Activated T-cell treated with anti-CD3 and anti-CD28 coated beads, Interleukin-2, amount 50 U/mL, for 4 hours (primary cell): ENCODE measurements at regions not wholly inside any gene's neighbourhood (a gene's known extent, or its start where the extent isn't known, plus 50 kb on each side); places are given as distances from the start of the nearest gene placed in this dataset.

Source experiments
- ATAC-seq, 2 donors: fragments of 200-7000 bp; cut with Tn5 transposase; one replicate each; pipeline ENCODE4 v1.10.0; 2021
- DNase-seq: peaks from one replicate; pipeline ENCODE4 v3.0.0-alpha.2; 2020
- H3K27me3 Mint-ChIP-seq: one replicate; pipeline ENCODE4 v1.8.0; 2021; ENCODE audit warnings: low read depth, mixed read lengths
- H3K36me3 Mint-ChIP-seq: one replicate; pipeline ENCODE4 v1.8.0; 2022; ENCODE audit warnings: mixed read lengths; ENCODE audit not compliant: insufficient read depth
- H3K4me1 Mint-ChIP-seq: one replicate; pipeline ENCODE4 v1.8.0; 2021; ENCODE audit warnings: low read depth, mixed read lengths
- H3K4me3 Mint-ChIP-seq: one replicate; pipeline ENCODE4 v1.8.0; 2021; ENCODE audit warnings: mild to moderate bottlenecking, moderate library complexity, mixed read lengths
- H3K9me3 Mint-ChIP-seq: one replicate; pipeline ENCODE4 v1.8.0; 2021; ENCODE audit warnings: mixed read lengths

GRCh38 chr4:33255094-33255493, 2534.9 kb downstream of the PCDH7 start:
- no peak for DNase-seq
- Mint-ChIP-seq H3K36me3 (no peaks in the 10 kb centered on the region), H3K4me1 (no peaks in the 10 kb centered on the region), H3K4me3 (no peak overlapping the region), H3K27me3 (no peaks in the 10 kb centered on the region), H3K9me3 (peaks cover 9% of the 10 kb centered on the region)
- ATAC-seq: no peak

DNA sequence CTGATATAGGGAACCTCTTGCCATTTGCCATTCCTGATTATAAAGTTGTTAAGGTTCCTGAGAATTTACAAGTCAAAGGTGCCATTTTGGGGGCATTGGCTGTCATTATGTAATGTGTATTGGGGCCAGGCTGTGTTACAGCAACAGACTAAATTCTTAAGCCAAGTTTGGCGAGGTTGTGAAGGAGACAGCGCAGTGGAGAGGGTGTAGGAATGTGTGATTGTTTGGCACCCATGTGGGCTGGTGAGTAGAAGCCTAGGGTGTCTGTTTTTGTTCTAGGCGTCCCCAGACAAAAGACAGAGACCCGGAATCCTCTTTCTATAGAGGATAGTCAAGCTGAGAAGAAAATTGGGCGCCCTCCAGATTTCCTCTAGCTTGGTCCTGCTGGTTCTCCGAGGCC, 2535.3 kb downstream of the PCDH7 start:
- H3K4me3 Mint-ChIP-seq: no peak overlapping the region
- DNase-seq (no peak), ATAC-seq (no peak)
- peaks cover 11% of the 10 kb centered on the region for H3K9me3 Mint-ChIP-seq
- H3K27me3 Mint-ChIP-seq: no peaks in the 10 kb centered on the region
- H3K4me1 Mint-ChIP-seq: no peaks in the 10 kb centered on the region
- no peaks in the 10 kb centered on the region for H3K36me3 Mint-ChIP-seq

DNA sequence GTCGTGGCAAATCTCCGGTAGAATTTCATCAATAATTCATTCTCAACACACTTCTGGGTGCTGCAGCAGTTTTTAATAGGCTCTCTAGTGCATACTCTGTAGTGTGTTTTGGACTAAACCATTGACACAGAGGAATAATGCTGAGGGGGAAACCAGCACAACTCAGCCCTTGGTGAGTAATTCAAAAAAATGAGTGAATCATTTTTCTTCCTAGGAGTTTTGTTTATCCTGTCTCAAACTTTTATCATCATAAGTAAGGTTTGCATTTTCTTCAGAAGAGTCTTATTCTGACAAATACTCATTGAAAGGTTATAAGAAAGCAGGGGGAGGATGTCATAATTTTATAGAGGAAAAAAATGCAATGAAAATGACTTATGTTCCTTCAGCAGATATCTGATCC, 2542.7 kb downstream of the PCDH7 start:
- ATAC-seq (no peak), DNase-seq (no peak)
- H3K36me3 Mint-ChIP-seq: no peaks in the 10 kb centered on the region
- H3K4me3 Mint-ChIP-seq: no peak overlapping the region
- H3K27me3 Mint-ChIP-seq: no peaks in the 10 kb centered on the region
- H3K9me3 Mint-ChIP-seq: peaks cover 23% of the 10 kb centered on the region
- no peaks in the 10 kb centered on the region for H3K4me1 Mint-ChIP-seq

DNA sequence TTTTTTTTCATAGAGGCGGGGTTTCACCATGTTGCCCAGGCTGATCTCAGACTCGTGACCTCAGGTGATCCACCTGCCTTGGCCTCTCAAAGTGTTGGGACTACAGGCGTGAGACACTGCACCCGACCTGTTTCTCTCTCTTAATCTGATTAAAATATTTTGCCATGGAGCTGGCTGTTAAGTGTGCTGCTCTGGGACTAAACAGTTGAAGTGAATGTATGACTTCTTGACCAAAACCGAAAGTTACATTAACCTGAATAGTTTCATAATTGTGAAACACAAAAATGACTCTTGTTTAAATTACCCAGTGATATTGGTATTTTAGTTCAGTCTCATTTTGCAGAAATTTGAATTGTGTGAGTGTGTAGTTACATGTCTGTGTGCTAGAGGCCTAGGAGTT, 2548.6 kb downstream of the PCDH7 start:
- peaks cover 11% of the 10 kb centered on the region for H3K9me3 Mint-ChIP-seq
- no peaks in the 10 kb centered on the region for H3K36me3 Mint-ChIP-seq

GRCh38 chr4:33270403-33270802, 2550.2 kb downstream of the PCDH7 start:
- DNase-seq (no peak), ATAC-seq (no peak)
- Mint-ChIP-seq H3K4me3 (no peak overlapping the region), H3K4me1 (no peaks in the 10 kb centered on the region), H3K9me3 (peaks cover 8% of the 10 kb centered on the region), H3K36me3 (no peaks in the 10 kb centered on the region), H3K27me3 (no peaks in the 10 kb centered on the region)

More for the DNA sequence above, 2548.6 kb downstream of the PCDH7 start:
- no peak overlapping the region for H3K4me3 Mint-ChIP-seq
- DNase-seq (no peak), ATAC-seq (no peak)
- no peaks in the 10 kb centered on the region for H3K27me3 Mint-ChIP-seq
- H3K4me1 Mint-ChIP-seq: no peaks in the 10 kb centered on the region

- peaks cover 10% of the 10 kb centered on the region for H3K9me3 Mint-ChIP-seq
- DNase-seq (no peak), ATAC-seq (no peak)
- no peaks in the 10 kb centered on the region for H3K27me3 Mint-ChIP-seq
- no peaks in the 10 kb centered on the region for H3K4me1 Mint-ChIP-seq
- H3K36me3 Mint-ChIP-seq: no peaks in the 10 kb centered on the region
- no peak overlapping the region for H3K4me3 Mint-ChIP-seq
Measured at GRCh38 chr4:33272722-33273121, 2552.6 kb downstream of the PCDH7 start.

GRCh38 chr4:33283818-33284217, 2563.6 kb downstream of the PCDH7 start:
- Mint-ChIP-seq H3K36me3 (no peaks in the 10 kb centered on the region), H3K4me3 (no peak overlapping the region), H3K9me3 (peaks cover 9% of the 10 kb centered on the region), H3K27me3 (no peaks in the 10 kb centered on the region), H3K4me1 (no peaks in the 10 kb centered on the region)
- DNase-seq: no peak
- no peak for ATAC-seq

- H3K36me3 Mint-ChIP-seq: no peaks in the 10 kb centered on the region
- no peaks in the 10 kb centered on the region for H3K4me1 Mint-ChIP-seq
- no peak overlapping the region for H3K4me3 Mint-ChIP-seq
- no peaks in the 10 kb centered on the region for H3K27me3 Mint-ChIP-seq
- H3K9me3 Mint-ChIP-seq: peaks cover 19% of the 10 kb centered on the region
- ATAC-seq (no peak), DNase-seq (no peak)
Measured at GRCh38 chr4:33296876-33297455, 2576.8 kb downstream of the PCDH7 start.

DNA sequence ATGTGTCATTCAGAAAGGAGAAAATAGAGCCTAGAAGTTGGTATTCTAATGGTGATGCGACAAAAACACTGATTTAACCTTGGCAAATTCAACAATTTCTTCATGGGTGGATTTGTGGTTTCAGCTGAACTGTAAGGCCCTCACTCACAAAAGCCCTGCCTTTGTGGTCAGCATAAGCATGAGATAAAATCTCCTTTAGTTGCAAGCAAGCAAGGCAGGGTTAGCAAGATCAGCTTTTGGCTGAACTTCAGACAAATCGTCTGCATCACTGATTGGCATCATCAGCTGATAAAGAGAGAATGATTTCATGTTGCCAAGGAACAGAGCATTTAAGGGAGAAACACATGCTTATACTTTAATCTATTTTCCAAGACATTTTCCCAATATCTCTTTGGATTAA, 2582.2 kb downstream of the PCDH7 start:
- H3K4me1 Mint-ChIP-seq: no peaks in the 10 kb centered on the region
- no peaks in the 10 kb centered on the region for H3K36me3 Mint-ChIP-seq
- ATAC-seq (no peak), DNase-seq (no peak)
- H3K9me3 Mint-ChIP-seq: peaks cover 22% of the 10 kb centered on the region
- no peak overlapping the region for H3K4me3 Mint-ChIP-seq
- H3K27me3 Mint-ChIP-seq: no peaks in the 10 kb centered on the region

- no peaks in the 10 kb centered on the region for H3K36me3 Mint-ChIP-seq
- no peaks in the 10 kb centered on the region for H3K27me3 Mint-ChIP-seq
- H3K4me1 Mint-ChIP-seq: no peaks in the 10 kb centered on the region
- no peak for DNase-seq
- no peak overlapping the region for H3K4me3 Mint-ChIP-seq
- H3K9me3 Mint-ChIP-seq: peaks cover 12% of the 10 kb centered on the region
- ATAC-seq: no peak
Measured at GRCh38 chr4:33306131-33306530, 2586.0 kb downstream of the PCDH7 start.

- Mint-ChIP-seq H3K27me3 (no peaks in the 10 kb centered on the region), H3K4me3 (no peak overlapping the region), H3K36me3 (no peaks in the 10 kb centered on the region), H3K9me3 (peaks cover 17% of the 10 kb centered on the region), H3K4me1 (no peaks in the 10 kb centered on the region)
- DNase-seq (no peak), ATAC-seq (no peak)
Measured at GRCh38 chr4:33316033-33316432, 2595.9 kb downstream of the PCDH7 start.

DNA sequence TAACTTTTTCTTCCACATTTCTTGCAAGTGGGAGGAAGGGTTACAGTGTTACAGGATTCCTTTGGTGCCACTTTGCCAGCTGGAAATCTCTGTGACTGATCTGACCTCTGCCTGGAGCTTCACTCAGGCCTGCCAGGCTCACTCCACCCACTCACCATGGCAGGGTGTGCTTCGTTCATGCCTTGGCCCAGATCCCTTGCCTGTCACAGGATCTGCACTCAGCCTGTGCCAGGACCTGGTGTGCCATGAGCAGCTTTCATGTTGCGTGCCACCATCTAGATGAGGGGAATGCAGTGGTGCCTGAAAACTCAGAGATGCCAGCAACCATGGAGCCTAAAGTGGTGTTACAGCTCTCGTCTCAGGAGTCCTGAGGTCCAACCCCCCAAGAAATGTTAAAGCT, 2596.4 kb downstream of the PCDH7 start:
- Mint-ChIP-seq H3K36me3 (no peaks in the 10 kb centered on the region), H3K27me3 (no peaks in the 10 kb centered on the region), H3K4me3 (no peak overlapping the region), H3K4me1 (no peaks in the 10 kb centered on the region), H3K9me3 (peaks cover 14% of the 10 kb centered on the region)
- ATAC-seq (no peak), DNase-seq (no peak)

DNA sequence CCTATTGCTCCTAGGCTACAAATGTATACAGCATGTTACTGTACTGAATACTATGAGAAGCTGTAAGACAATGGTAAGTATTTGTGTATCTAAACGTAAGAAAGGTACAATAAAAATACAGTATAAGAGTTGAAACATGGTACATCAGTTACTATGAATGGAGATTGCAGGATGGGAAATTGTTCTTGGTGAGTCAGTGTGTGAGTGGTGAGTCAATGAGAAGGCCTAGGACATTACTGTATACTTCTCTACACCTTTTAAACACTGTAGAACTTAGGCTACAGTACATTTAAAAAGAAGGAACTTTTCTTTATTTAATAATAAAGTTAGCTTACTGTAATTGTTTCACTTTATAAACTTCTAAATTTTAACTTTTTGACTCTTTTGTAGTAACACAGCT, 2603.2 kb downstream of the PCDH7 start:
- ATAC-seq (no peak), DNase-seq (no peak)
- H3K9me3 Mint-ChIP-seq: peaks cover 10% of the 10 kb centered on the region
- H3K4me3 Mint-ChIP-seq: no peak overlapping the region
- H3K27me3 Mint-ChIP-seq: no peaks in the 10 kb centered on the region
- H3K4me1 Mint-ChIP-seq: no peaks in the 10 kb centered on the region
- no peaks in the 10 kb centered on the region for H3K36me3 Mint-ChIP-seq

DNA sequence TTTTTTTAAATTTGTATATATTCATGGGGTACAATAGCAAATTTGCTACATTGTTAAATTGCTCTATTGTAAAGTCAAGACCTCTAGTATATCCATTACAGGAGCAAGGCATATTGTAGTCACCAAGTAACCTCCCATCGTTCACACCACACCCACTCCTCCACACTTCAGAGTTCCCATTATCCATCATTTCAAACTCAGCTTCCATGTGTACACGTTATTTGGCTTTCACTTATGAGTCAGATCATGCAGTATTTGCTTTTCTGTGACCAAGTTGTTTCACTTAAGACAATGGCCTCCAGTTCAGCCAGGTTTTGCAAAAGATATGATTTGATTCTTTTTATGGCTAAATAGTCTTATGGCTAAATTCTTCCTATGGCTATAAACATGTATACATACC, 2614.2 kb downstream of the PCDH7 start:
- peaks cover 34% of the 10 kb centered on the region for H3K9me3 Mint-ChIP-seq
- ATAC-seq: no peak
- DNase-seq: no peak

DNA sequence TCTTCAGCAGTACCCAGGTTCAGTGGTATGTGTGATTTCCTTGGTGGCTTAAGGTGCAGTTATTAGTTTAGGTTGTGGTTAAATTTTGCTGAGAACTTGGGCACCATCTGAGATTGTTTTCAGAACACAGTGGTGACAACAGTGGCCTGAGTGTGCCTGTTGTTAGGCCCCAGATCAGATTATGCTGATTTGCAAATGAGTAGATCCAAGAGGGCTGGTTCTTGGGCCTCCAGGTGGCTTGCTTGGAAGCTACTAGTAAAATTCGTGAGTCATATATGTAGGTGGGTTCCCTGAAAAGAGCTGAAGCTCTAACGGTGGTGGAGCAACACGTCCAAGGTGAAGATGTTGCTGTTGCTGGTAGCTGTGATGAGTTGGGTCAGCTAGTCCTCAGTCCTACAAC, 2619.6 kb downstream of the PCDH7 start:
- no peaks in the 10 kb centered on the region for H3K4me1 Mint-ChIP-seq
- DNase-seq (no peak), ATAC-seq (no peak)
- H3K36me3 Mint-ChIP-seq: no peaks in the 10 kb centered on the region
- peaks cover 10% of the 10 kb centered on the region for H3K9me3 Mint-ChIP-seq
- H3K4me3 Mint-ChIP-seq: no peak overlapping the region
- no peaks in the 10 kb centered on the region for H3K27me3 Mint-ChIP-seq

More for the DNA sequence above, 2614.2 kb downstream of the PCDH7 start:
- H3K27me3 Mint-ChIP-seq: no peaks in the 10 kb centered on the region
- no peak overlapping the region for H3K4me3 Mint-ChIP-seq
- no peaks in the 10 kb centered on the region for H3K36me3 Mint-ChIP-seq
- H3K4me1 Mint-ChIP-seq: no peaks in the 10 kb centered on the region

- H3K4me1 Mint-ChIP-seq: no peaks in the 10 kb centered on the region
- H3K4me3 Mint-ChIP-seq: no peak overlapping the region
- H3K27me3 Mint-ChIP-seq: no peaks in the 10 kb centered on the region
- no peak for DNase-seq
- peaks cover 10% of the 10 kb centered on the region for H3K9me3 Mint-ChIP-seq
- no peak for ATAC-seq
- no peaks in the 10 kb centered on the region for H3K36me3 Mint-ChIP-seq
Measured at GRCh38 chr4:33340168-33340567, 2620.0 kb downstream of the PCDH7 start.
